ENCODE measurements at regions not wholly inside any gene's neighbourhood (a gene's known extent, or its start where the extent isn't known, plus 50 kb on each side); places are given as distances from the start of the nearest gene placed in this dataset.

DNA sequence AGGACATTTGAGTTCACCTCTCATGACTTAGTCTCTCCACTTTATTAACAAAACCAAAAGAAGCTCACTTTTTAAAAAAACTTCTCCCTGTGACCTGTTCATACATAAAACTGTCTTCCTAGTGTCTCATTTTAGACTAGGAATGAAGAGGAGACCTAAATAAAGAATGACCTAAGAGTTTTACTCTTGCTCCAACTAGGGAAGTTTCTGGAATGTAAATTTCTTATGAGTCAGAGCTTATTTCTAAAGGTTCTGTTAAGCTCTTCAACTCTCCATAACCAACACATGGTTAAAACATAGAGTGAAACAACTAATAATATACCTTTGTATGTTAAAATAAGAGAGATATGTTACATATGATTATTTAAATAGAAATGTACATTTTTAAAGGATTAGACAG lies 369.8 kb downstream of the EMP1 start:
- TF ChIP-seq FOXP2 (optimal IDR thresholded peaks at IDR 0.05; ENCODE audit: borderline replicate concordance, extremely low read depth, extremely low read length, insufficient read depth), result no peak
- TF ChIP-seq, protein P1, sequence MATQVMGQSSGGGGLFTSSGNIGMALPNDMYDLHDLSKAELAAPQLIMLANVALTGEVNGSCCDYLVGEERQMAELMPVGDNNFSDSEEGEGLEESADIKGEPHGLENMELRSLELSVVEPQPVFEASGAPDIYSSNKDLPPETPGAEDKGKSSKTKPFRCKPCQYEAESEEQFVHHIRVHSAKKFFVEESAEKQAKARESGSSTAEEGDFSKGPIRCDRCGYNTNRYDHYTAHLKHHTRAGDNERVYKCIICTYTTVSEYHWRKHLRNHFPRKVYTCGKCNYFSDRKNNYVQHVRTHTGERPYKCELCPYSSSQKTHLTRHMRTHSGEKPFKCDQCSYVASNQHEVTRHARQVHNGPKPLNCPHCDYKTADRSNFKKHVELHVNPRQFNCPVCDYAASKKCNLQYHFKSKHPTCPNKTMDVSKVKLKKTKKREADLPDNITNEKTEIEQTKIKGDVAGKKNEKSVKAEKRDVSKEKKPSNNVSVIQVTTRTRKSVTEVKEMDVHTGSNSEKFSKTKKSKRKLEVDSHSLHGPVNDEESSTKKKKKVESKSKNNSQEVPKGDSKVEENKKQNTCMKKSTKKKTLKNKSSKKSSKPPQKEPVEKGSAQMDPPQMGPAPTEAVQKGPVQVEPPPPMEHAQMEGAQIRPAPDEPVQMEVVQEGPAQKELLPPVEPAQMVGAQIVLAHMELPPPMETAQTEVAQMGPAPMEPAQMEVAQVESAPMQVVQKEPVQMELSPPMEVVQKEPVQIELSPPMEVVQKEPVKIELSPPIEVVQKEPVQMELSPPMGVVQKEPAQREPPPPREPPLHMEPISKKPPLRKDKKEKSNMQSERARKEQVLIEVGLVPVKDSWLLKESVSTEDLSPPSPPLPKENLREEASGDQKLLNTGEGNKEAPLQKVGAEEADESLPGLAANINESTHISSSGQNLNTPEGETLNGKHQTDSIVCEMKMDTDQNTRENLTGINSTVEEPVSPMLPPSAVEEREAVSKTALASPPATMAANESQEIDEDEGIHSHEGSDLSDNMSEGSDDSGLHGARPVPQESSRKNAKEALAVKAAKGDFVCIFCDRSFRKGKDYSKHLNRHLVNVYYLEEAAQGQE (IDR thresholded peaks at IDR 0.05; ENCODE audit: insufficient read depth in 1 of 2, low read depth in 2 of 2, low read length in 2 of 2), result no peak
- TF ChIP-seq SIN3A (IDR thresholded peaks at IDR 0.05; ENCODE audit: borderline replicate concordance, insufficient read depth, low read length), result no peak
- no peak for TF ChIP-seq POLR2AphosphoS5 (IDR thresholded peaks at IDR 0.05; ENCODE audit: low read depth, low read length)
- no peak for TF ChIP-seq TAF1 (IDR thresholded peaks at IDR 0.05; ENCODE audit: borderline replicate concordance, insufficient read depth, low read length)

- TF ChIP-seq TAF1 (IDR thresholded peaks at IDR 0.05; ENCODE audit: borderline replicate concordance, insufficient read depth, low read length) (no peak), FOXP2 (optimal IDR thresholded peaks at IDR 0.05; ENCODE audit: borderline replicate concordance, extremely low read depth, extremely low read length, insufficient read depth) (no peak), POLR2AphosphoS5 (IDR thresholded peaks at IDR 0.05; ENCODE audit: low read depth, low read length) (no peak), SIN3A (IDR thresholded peaks at IDR 0.05; ENCODE audit: borderline replicate concordance, insufficient read depth, low read length) (no peak)
- TF ChIP-seq, protein P1 (IDR thresholded peaks at IDR 0.05; ENCODE audit: insufficient read depth in 1 of 2, low read depth in 2 of 2, low read length in 2 of 2), result no peak
Observed at GRCh38 chr12:13564266-13564810, 367.8 kb downstream of the EMP1 start.

GRCh38 chr12:13563743-13564125 lies 367.2 kb downstream of the EMP1 start:
- TF ChIP-seq, protein P1 (IDR thresholded peaks at IDR 0.05; ENCODE audit: insufficient read depth in 1 of 2, low read depth in 2 of 2, low read length in 2 of 2), result no peak
- TF ChIP-seq SIN3A (IDR thresholded peaks at IDR 0.05; ENCODE audit: borderline replicate concordance, insufficient read depth, low read length), result no peak
- no peak for TF ChIP-seq FOXP2 (optimal IDR thresholded peaks at IDR 0.05; ENCODE audit: borderline replicate concordance, extremely low read depth, extremely low read length, insufficient read depth)
- TF ChIP-seq POLR2AphosphoS5 (IDR thresholded peaks at IDR 0.05; ENCODE audit: low read depth, low read length), result no peak
- no peak for TF ChIP-seq TAF1 (IDR thresholded peaks at IDR 0.05; ENCODE audit: borderline replicate concordance, insufficient read depth, low read length)

DNA sequence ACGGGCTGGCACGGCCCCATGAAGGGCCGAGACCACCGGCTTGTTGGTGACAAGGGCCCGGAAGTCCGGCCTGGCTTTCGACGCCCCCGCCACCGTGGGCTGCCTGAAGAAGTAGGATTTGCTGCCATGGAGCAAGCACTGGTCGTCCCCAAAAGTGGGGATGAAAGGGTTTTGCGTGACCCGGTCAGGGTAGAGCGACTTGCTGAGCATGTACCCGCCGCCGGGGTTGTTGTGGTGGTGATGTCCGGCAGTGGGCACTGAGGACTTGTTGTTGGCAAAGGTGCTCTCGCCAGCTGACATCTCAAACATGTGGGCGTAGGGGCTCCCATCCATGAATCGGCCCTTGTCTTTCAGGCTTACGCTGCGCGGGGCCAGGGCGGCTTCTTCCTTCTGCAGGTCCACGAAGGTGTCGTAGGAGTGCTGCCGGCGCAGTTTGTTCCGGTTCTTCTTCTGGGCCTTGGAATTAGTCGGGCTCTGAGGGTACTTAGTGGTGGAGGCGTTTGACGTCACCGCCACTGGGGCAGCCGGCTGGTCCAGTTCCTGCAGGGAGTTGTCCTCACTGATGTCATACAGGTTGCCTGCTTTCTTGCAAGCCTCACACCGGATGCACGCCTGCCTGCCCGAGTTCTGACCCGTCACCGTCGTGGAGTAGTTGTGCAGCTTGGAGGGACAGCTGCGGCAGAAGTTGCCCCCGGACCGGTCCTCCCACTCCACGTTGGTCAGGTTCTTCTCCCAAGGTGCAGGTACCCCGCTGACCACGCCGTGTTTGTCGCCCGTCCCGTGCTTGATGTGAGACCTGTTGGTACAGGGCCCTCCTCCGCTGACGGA lies 366.6 kb downstream of the EMP1 start:
- TF ChIP-seq POLR2AphosphoS5 (IDR thresholded peaks at IDR 0.05; ENCODE audit: low read depth, low read length), result no peak
- TF ChIP-seq, protein P1 (IDR thresholded peaks at IDR 0.05; ENCODE audit: insufficient read depth in 1 of 2, low read depth in 2 of 2, low read length in 2 of 2), result no peak
- no peak for TF ChIP-seq FOXP2 (optimal IDR thresholded peaks at IDR 0.05; ENCODE audit: borderline replicate concordance, extremely low read depth, extremely low read length, insufficient read depth)
- no peak for TF ChIP-seq SIN3A (IDR thresholded peaks at IDR 0.05; ENCODE audit: borderline replicate concordance, insufficient read depth, low read length)

All from PFSK-1 (cell line).